ENCODE measurements at regions not wholly inside any gene's neighbourhood (a gene's known extent, or its start where the extent isn't known, plus 50 kb on each side); places are given as distances from the start of the nearest gene placed in this dataset.

DNA sequence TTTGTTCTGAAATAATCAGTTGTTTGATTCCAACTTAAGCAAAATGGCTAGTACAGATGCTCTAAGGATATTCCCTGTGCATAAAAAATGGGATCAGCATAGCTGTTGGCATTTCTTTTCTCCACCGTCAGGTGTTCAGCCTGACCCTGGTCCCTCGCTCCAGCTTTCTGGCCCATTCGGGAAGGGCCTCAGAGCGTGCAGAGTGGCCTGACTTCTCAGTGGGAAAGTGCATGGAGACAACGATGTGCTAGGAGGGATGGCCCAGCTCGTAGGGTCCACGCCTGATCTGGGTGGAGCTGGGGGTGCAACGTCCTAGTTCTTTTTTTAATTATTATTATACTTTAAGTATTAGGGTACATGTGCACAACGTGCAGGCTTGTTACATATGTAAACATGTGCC lies 319.1 kb upstream of the IRX4 start:
- no peaks in the 10 kb centered on the region for H3K36me3 ChIP-seq
- no peak overlapping the region for H3K4me3 ChIP-seq
- H3K4me1 ChIP-seq = no peaks in the 10 kb centered on the region
- H3K27me3 ChIP-seq = no peaks in the 10 kb centered on the region
- no peak overlapping the region for H3K9ac ChIP-seq
- no peak overlapping the region for H3K27ac ChIP-seq
- no peaks in the 10 kb centered on the region for H3K9me3 ChIP-seq
- TF ChIP-seq Cebpa-rat (IDR thresholded peaks at IDR 0.05) = no peak
- no peak overlapping the region for H3K4me2 ChIP-seq
- H4K20me1 ChIP-seq = no peaks in the 10 kb centered on the region

DNA sequence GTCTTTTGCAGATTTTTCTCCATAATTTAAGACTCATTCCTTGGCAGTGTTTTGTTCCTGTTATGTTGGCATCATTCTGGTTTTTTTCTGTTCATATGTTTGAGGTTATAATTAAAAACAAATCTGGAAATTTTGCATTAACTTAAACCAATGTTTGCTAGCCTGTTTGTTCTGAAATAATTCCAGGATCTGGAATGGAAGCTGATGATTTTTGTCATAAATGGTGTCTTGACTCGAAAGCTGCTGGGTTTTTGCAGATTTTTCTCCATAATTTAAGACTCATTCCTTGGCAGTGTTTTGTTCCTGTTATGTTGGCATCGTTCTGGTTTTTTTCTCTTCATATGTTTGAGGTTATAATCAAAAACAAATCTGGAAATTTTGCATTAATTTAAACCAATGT lies 318.7 kb upstream of the IRX4 start:
- no peak for TF ChIP-seq Cebpa-rat (IDR thresholded peaks at IDR 0.05)
- Histone ChIP-seq H3K9ac (no peak overlapping the region), H3K36me3 (no peaks in the 10 kb centered on the region), H3K9me3 (no peaks in the 10 kb centered on the region), H3K27me3 (no peaks in the 10 kb centered on the region), H4K20me1 (no peaks in the 10 kb centered on the region), H3K4me1 (no peaks in the 10 kb centered on the region), H3K4me2 (no peak overlapping the region), H3K27ac (no peak overlapping the region), H3K4me3 (no peak overlapping the region)

DNA sequence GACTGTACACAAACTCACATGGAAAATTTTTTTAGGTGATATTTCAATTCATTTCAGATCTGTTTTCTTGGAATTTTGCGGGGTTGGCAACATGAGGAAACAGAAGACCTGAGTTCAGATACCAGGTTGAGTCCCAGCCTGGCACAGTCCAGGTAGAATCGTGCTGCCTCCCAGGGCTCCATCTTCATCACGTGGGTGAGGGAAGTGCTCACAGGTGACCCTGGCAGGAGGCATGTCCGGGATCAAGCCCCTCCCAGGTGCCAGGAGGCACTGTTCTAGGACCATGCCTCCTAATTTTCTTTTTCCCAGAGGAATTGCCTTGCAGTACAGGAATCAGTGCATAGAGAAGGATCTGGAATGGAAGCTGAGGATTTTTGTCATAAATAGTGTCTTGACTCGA lies 318.3 kb upstream of the IRX4 start:
- Histone ChIP-seq H3K27ac (no peak overlapping the region), H3K4me2 (no peak overlapping the region), H3K4me1 (no peaks in the 10 kb centered on the region), H3K9me3 (no peaks in the 10 kb centered on the region), H3K36me3 (no peaks in the 10 kb centered on the region), H3K4me3 (no peak overlapping the region), H3K9ac (no peak overlapping the region), H3K27me3 (no peaks in the 10 kb centered on the region), H4K20me1 (no peaks in the 10 kb centered on the region)
- TF ChIP-seq Cebpa-rat (IDR thresholded peaks at IDR 0.05) = no peak

DNA sequence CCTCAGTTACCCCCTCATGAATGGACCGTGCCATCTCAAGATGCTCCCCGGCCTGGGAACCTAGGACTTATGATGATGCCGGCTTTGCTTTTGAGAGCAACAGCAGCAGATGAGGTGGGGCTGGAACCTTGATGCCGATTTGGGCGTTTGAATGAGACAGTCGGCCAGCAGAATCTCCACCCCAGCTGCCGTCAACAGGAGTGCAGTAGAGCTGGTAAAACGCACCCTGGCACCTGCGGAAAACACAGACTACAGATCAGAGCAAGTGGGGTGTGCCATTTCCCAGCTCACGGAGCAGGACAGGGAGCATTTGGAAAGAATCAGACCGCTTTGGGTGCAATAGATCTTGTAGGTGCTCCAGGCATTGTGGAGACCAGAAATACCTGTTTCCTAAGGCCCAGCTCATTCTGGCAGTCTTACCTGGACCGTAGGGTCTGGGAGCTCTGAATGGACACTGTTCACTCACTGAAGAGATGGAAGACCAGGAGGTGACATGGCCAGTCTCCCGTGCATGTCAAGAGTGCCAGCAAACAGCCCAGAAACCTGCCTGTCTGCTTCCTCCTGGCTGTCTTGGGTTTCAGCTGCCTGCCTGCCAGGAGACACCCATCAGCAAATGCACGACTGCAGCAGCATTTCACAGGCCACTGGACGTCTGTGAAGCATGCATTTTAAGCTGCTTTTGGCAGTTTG lies 317.7 kb upstream of the IRX4 start:
- no peak overlapping the region for H3K4me2 ChIP-seq
- no peak overlapping the region for H3K4me3 ChIP-seq
- H3K36me3 ChIP-seq = no peaks in the 10 kb centered on the region
- no peak for TF ChIP-seq Cebpa-rat (IDR thresholded peaks at IDR 0.05)
- H4K20me1 ChIP-seq = no peaks in the 10 kb centered on the region
- no peak overlapping the region for H3K27ac ChIP-seq
- H3K9ac ChIP-seq = no peak overlapping the region
- H3K9me3 ChIP-seq = peaks cover 2% of the 10 kb centered on the region
- no peaks in the 10 kb centered on the region for H3K4me1 ChIP-seq
- H3K27me3 ChIP-seq = no peaks in the 10 kb centered on the region

DNA sequence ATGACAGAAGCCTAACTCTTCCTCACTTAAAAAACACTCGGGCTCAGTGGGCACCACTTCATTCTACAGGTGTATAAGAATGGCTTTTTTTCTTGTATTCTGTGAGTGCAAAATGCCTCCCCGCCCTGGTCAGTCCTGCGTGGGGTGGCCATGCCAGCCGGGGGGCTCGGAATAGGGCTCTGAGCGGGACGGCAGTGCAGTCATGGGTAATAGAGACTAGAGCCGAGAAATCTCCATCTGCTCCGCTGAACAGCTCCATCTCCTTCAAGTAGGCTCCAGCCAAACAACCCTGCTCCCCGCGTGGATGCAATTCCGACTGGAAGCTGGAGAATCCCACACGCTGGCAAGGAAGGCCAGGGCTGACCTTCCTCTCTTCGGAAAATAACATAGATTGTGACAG lies 317.0 kb upstream of the IRX4 start:
- H3K36me3 ChIP-seq = no peaks in the 10 kb centered on the region
- no peak overlapping the region for H3K9ac ChIP-seq
- H3K4me1 ChIP-seq = no peaks in the 10 kb centered on the region
- no peak overlapping the region for H3K4me2 ChIP-seq
- no peaks in the 10 kb centered on the region for H3K27me3 ChIP-seq
- no peak for TF ChIP-seq Cebpa-rat (IDR thresholded peaks at IDR 0.05)
- H3K9me3 ChIP-seq = peaks cover 9% of the 10 kb centered on the region
- H3K4me3 ChIP-seq = no peak overlapping the region
- no peak overlapping the region for H3K27ac ChIP-seq
- H4K20me1 ChIP-seq = no peaks in the 10 kb centered on the region

DNA sequence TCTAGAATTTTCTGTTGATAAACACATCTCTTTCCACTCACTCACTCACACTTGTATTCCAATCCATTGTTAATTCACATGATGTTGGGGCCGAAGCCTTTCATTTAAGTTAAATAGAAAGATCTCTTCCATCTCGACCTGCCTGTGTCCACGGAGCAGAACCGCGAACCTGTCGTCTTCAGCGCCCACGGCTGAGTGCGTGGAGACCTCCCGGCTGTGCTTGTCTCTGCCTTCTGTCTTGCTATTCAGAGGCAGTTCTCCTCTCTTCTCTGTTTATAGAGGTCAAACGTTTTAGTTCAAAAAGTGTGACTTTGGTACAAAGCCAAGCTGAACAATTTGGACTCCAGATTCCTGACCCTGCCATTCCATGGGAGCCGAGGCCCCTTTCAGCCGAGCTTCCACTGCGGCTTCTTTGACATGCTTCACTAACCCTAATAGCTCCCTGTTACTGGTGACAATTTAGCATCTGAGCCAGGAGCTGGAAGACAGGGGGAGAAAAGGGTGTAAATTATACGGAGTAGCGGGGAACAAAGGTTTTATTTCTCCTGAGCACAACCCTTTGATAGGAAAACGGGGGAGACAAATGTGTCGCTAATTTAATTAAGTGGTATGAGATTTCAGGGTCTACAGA lies 314.4 kb upstream of the IRX4 start:
- H3K27ac ChIP-seq = no peak overlapping the region
- H4K20me1 ChIP-seq = no peaks in the 10 kb centered on the region
- peaks cover 18% of the 10 kb centered on the region for H3K9me3 ChIP-seq
- H3K4me2 ChIP-seq = no peak overlapping the region
- no peak overlapping the region for H3K9ac ChIP-seq
- H3K36me3 ChIP-seq = no peaks in the 10 kb centered on the region
- no peak for TF ChIP-seq Cebpa-rat (IDR thresholded peaks at IDR 0.05)
- no peaks in the 10 kb centered on the region for H3K4me1 ChIP-seq
- H3K4me3 ChIP-seq = no peak overlapping the region
- no peaks in the 10 kb centered on the region for H3K27me3 ChIP-seq

DNA sequence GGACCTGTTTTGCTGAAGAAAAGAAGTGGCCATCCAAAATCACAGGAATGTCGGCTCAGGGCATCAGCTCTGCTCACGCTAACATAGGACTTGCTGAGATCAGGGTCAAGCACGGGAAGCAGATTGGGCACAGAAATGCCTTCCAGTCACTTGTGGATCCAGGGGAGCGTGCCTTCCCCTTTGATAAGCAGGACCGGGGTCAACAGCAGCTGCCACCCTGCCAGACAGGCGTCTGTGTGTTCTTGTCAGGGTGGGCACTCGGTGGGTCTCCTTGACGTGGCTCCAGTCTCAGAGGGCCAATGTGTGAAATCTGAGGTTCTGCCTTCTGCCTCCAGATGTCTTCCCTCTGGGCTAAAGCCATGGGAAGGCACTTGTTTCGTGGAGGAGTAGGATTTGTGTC lies 313.7 kb upstream of the IRX4 start:
- Histone ChIP-seq H3K27ac (no peak overlapping the region), H3K27me3 (no peaks in the 10 kb centered on the region)

DNA sequence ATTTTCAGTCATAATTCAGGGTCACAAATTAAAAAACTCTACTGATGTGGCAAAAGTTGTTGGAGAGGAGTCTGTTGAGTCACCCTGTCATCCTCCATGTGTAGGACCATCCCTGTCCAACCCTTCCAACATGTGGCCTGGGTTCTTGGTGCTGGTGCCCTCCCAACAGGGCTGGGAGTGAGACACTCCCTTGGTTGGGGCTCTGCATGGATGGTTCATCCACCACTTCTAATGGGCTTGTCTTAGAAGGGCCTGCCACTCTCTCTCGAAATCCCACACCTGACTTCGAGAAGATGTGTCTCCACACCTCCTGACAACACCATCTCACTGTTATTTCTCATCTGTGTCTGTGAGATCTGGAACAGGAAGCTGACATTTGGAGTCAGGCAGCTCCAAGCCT lies 312.2 kb upstream of the IRX4 start:
- Histone ChIP-seq H3K27me3 (no peaks in the 10 kb centered on the region), H4K20me1 (no peaks in the 10 kb centered on the region), H3K9me3 (peaks cover 18% of the 10 kb centered on the region), H3K9ac (no peak overlapping the region), H3K27ac (no peak overlapping the region), H3K4me1 (0 out of 2 replicates have a peak, but pooled peaks cover 4% of the 10 kb centered on the region), H3K36me3 (no peaks in the 10 kb centered on the region), H3K4me2 (no peak overlapping the region), H3K4me3 (no peak overlapping the region)
- TF ChIP-seq Cebpa-rat (IDR thresholded peaks at IDR 0.05) = no peak

More for the DNA sequence above, 313.7 kb upstream of the IRX4 start:
- Histone ChIP-seq H3K4me1 (0 out of 2 replicates have a peak, but pooled peaks cover under 1% of the 10 kb centered on the region), H3K4me2 (no peak overlapping the region), H3K9ac (no peak overlapping the region), H3K36me3 (no peaks in the 10 kb centered on the region), H3K4me3 (no peak overlapping the region), H3K9me3 (peaks cover 18% of the 10 kb centered on the region), H4K20me1 (no peaks in the 10 kb centered on the region)
- TF ChIP-seq Cebpa-rat (IDR thresholded peaks at IDR 0.05) = no peak

DNA sequence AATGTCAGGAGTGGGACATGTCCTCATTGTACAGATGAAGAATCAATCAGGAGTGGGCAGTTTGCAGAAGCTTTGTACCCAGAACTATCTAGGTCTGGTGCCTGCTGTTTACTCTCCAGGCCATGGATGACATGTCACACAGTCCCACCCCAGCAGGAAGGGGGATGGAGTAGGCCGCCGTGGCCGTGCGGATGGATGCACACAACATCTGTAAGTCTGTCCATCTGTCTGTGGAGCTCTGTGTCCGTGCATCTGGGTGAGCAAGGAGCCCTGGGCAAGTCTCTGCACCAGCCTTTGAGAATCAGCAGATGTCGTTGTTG lies 311.5 kb upstream of the IRX4 start:
- Histone ChIP-seq H3K27me3 (no peaks in the 10 kb centered on the region), H3K27ac (no peak overlapping the region), H3K36me3 (no peaks in the 10 kb centered on the region), H3K9ac (no peak overlapping the region), H4K20me1 (no peaks in the 10 kb centered on the region), H3K9me3 (peaks cover 18% of the 10 kb centered on the region), H3K4me1 (0 out of 2 replicates have a peak, but pooled peaks cover 4% of the 10 kb centered on the region), H3K4me3 (no peak overlapping the region), H3K4me2 (no peak overlapping the region)
- TF ChIP-seq Cebpa-rat (IDR thresholded peaks at IDR 0.05) = no peak

DNA sequence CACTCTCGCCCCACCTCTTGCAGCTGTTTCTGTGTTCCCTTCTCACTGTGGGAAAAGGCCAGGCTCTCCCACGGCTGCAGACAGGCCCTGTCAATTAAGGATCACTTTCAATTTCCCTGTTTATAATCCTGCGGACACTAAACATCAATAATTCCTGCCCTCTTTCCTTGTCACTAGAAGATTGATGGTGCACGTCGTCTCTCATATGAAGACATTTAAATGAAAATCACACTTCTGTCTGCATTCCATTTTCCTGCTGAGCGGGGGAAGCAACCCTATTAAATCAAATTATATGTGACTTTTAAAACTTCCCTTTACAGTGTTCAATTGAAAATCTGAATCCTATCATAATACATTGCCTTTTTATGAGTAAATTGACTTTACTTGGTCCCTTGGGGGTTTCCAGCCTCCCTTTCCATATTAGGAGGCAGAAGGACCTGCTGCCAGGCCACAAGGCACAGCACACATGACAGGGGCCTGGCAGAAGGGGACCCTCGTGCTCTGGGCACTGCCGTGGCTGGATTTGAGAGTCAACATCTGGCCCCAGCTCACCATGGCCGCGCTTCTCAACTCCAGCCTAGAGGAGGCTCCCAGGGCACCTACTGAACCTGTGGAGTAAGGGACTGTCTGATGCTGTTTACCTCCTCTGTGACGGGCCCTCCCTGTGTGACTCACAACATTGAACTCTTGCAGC lies 311.0 kb upstream of the IRX4 start:
- H3K4me3 ChIP-seq = no peak overlapping the region
- no peaks in the 10 kb centered on the region for H3K36me3 ChIP-seq
- peaks cover 18% of the 10 kb centered on the region for H3K9me3 ChIP-seq
- no peak for TF ChIP-seq Cebpa-rat (IDR thresholded peaks at IDR 0.05)
- no peak overlapping the region for H3K9ac ChIP-seq
- H4K20me1 ChIP-seq = no peaks in the 10 kb centered on the region
- no peaks in the 10 kb centered on the region for H3K27me3 ChIP-seq
- no peak overlapping the region for H3K27ac ChIP-seq
- 0 out of 2 replicates have a peak, but pooled peaks cover 4% of the 10 kb centered on the region for H3K4me1 ChIP-seq
- H3K4me2 ChIP-seq = no peak overlapping the region
